ENCODE measurements at regions not wholly inside any gene's neighbourhood (a gene's known extent, or its start where the extent isn't known, plus 50 kb on each side); places are given as distances from the start of the nearest gene placed in this dataset.
"Not testable (repeated sequence)": the region's sequence is repeated elsewhere in the genome, so short reads cannot be mapped to it uniquely, and the experiment has no call there.

DNA sequence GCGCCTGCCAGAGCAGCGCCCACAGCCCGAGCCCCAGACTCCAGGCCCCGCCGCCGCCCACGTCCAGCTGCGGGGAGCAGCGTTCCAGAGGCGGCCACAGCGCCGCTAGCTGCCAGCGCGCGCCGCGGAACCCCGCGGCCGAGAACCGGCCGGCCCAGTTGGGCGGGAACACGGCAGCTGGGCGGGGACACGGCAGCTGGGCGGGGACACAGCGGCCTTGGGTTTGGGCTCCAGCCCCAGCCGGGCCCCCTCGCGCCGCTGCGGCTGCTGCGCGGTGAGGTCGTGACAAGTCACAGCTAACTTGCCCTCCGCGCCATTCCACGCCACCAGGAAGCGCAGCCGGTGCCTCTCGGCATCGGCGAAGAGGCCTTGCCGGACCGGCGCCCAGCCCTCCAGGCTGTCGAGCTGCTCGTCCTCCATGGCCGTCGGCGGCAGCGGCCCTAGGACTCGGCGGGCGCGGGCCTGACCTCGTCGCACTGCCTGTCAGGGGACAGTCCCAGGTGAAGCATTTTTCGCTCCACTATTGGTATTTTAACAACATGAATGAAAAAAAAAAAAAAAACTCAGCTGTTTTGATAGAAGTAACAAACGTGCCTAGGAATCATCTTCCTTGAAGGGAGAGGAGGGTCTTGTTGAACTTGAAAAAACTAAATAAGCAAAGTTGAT, 56.6 kb upstream of the GOLGA8N start:
- H3K9me3 Mint-ChIP-seq; H3K4me1 ChIP-seq (ENCODE audit: control insufficient read depth, insufficient read depth, low read length); H3K36me3 Mint-ChIP-seq; H3K4me1 Mint-ChIP-seq; H3K27ac Mint-ChIP-seq; H3K9me3 ChIP-seq (ENCODE audit: control insufficient read depth, insufficient read depth, low read length); H3K36me3 ChIP-seq (ENCODE audit: control insufficient read depth, insufficient read depth, low read length); intact Hi-C loops (cut with micrococcal nuclease); H3K27me3 ChIP-seq (ENCODE audit: control insufficient read depth, insufficient read depth, low read length); H3K27me3 Mint-ChIP-seq (ENCODE audit: low read depth in 2 of 2): not testable (repeated sequence)
- ATAC-seq (peak; percentile 92 to 97 (median 94)), DNase-seq (peak; percentile 46 to 90)
- Histone ChIP-seq H3K4me3 (ENCODE audit: low read length) (peak overlapping the region; percentile 38), H3K27ac (ENCODE audit: low read length) (peak overlapping the region; percentile 78)
- H3K4me3 Mint-ChIP-seq = peak overlapping the region; percentile 74
- WGBS (ENCODE audit: insufficient coverage) = 1% methylated on average over 11 of the region's 61 CpGs

DNA sequence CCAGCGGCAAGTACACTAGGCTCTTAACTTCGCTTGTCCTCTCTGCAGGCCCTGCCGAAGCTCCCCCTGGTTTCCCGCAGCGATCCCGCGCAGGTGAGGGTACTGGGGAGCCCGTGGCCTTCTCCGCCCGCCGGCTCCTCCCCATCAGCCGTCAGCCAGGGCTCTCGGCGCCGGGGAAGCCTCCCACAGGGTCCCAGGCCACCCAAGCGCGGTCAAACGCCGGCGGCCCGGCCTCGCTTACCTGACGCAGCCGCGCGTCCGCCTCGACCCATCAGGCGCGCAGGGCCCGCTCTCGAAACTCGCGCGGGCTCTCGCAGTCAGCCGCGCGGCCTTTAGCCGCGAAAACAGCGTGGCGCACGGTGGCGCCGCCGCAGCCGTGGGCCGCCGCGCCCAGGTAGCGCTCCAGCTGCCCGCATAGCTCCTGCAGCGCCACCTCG, 57.2 kb upstream of the GOLGA8N start:
- DNase-seq; H3K36me3 ChIP-seq (ENCODE audit: control insufficient read depth, insufficient read depth, low read length); H3K27me3 Mint-ChIP-seq (ENCODE audit: low read depth in 2 of 2); H3K4me3 Mint-ChIP-seq; intact Hi-C loops (cut with micrococcal nuclease); ATAC-seq; H3K4me1 Mint-ChIP-seq; H3K4me3 ChIP-seq (ENCODE audit: low read length); H3K9me3 ChIP-seq (ENCODE audit: control insufficient read depth, insufficient read depth, low read length); H3K9me3 Mint-ChIP-seq; H3K36me3 Mint-ChIP-seq; H3K27me3 ChIP-seq (ENCODE audit: control insufficient read depth, insufficient read depth, low read length); H3K27ac ChIP-seq (ENCODE audit: low read length); H3K27ac Mint-ChIP-seq; H3K4me1 ChIP-seq (ENCODE audit: control insufficient read depth, insufficient read depth, low read length): not testable (repeated sequence)
- WGBS (ENCODE audit: insufficient coverage) = no CpG with 5 or more reads among the region's 55 CpGs

GRCh38 chr15:32535150-32535898, 57.9 kb upstream of the GOLGA8N start:
- H3K4me1 Mint-ChIP-seq; H3K9me3 Mint-ChIP-seq; H3K4me1 ChIP-seq (ENCODE audit: control insufficient read depth, insufficient read depth, low read length); H3K36me3 Mint-ChIP-seq; H3K27me3 ChIP-seq (ENCODE audit: control insufficient read depth, insufficient read depth, low read length); H3K36me3 ChIP-seq (ENCODE audit: control insufficient read depth, insufficient read depth, low read length); H3K4me3 Mint-ChIP-seq; H3K4me3 ChIP-seq (ENCODE audit: low read length); DNase-seq; H3K27ac Mint-ChIP-seq; H3K27me3 Mint-ChIP-seq (ENCODE audit: low read depth in 2 of 2); H3K27ac ChIP-seq (ENCODE audit: low read length); H3K9me3 ChIP-seq (ENCODE audit: control insufficient read depth, insufficient read depth, low read length); intact Hi-C loops (cut with micrococcal nuclease): not testable (repeated sequence)
- peak in 2 of 3 donors; percentile 6 to 24 for ATAC-seq
- WGBS (ENCODE audit: insufficient coverage) = no CpG with 5 or more reads among the region's 10 CpGs

DNA sequence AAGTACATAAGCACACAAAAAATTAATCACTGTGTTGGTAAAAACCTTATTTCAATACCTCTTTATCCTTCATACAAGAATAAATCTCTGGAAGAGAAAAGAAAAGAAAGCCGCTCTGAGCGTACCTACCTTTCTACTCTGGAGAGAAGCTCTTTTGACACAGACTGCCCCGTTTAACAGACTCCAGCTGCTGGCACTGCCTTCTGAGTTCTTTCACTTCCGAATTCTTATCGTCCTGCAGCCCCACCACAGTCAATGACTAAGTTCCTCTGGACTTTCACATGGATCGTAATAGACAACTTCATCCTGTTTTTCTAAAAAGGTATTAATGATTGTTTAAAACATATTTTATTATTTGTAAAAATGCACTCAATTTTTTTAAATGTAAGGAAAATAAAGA, 67.5 kb upstream of the GOLGA8O start:
- H3K27me3 Mint-ChIP-seq (ENCODE audit: low read depth in 2 of 2); H3K27me3 ChIP-seq (ENCODE audit: control insufficient read depth, insufficient read depth, low read length); H3K9me3 ChIP-seq (ENCODE audit: control insufficient read depth, insufficient read depth, low read length); H3K9me3 Mint-ChIP-seq; H3K36me3 Mint-ChIP-seq; H3K27ac Mint-ChIP-seq; H3K27ac ChIP-seq (ENCODE audit: low read length); H3K36me3 ChIP-seq (ENCODE audit: control insufficient read depth, insufficient read depth, low read length); DNase-seq; H3K4me3 Mint-ChIP-seq; H3K4me3 ChIP-seq (ENCODE audit: low read length); H3K4me1 Mint-ChIP-seq; ATAC-seq; intact Hi-C loops (cut with micrococcal nuclease); H3K4me1 ChIP-seq (ENCODE audit: control insufficient read depth, insufficient read depth, low read length): not testable (repeated sequence)
- WGBS (ENCODE audit: insufficient coverage) = no CpG with 5 or more reads among the region's 6 CpGs

- H3K27ac Mint-ChIP-seq; H3K4me3 ChIP-seq (ENCODE audit: low read length); intact Hi-C loops (cut with micrococcal nuclease); H3K4me1 Mint-ChIP-seq; H3K27me3 ChIP-seq (ENCODE audit: control insufficient read depth, insufficient read depth, low read length); H3K36me3 ChIP-seq (ENCODE audit: control insufficient read depth, insufficient read depth, low read length); ATAC-seq; H3K36me3 Mint-ChIP-seq; H3K27me3 Mint-ChIP-seq (ENCODE audit: low read depth in 2 of 2); H3K4me3 Mint-ChIP-seq; H3K9me3 ChIP-seq (ENCODE audit: control insufficient read depth, insufficient read depth, low read length); H3K27ac ChIP-seq (ENCODE audit: low read length); DNase-seq; H3K9me3 Mint-ChIP-seq; H3K4me1 ChIP-seq (ENCODE audit: control insufficient read depth, insufficient read depth, low read length): not testable (repeated sequence)
- 91% methylated on average over 8 of the region's 9 CpGs for WGBS (ENCODE audit: insufficient coverage)
These were observed 67.0 kb upstream of the GOLGA8O start for GRCh38 chr15:32522421-32522820.

DNA sequence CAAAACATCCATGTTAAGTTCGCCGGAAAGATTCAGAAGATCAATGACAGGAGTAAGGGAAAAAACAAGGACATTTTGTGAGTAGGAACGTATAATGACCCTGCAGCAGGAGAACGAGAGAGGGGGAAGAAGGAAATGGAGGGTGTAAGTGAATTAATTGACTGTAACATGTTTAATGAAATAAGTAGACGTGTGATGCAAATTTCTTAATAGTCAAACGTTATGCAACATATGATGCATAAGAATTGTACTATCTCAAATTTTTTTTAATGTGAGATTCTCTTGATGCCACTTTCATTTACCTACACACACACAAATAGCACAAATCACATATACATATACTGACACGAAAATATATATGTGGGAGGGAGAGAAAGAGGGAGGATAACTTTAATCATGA, 63.5 kb upstream of the GOLGA8O start:
- H3K27ac Mint-ChIP-seq; H3K4me3 Mint-ChIP-seq; intact Hi-C loops (cut with micrococcal nuclease); H3K27ac ChIP-seq (ENCODE audit: low read length); H3K27me3 ChIP-seq (ENCODE audit: control insufficient read depth, insufficient read depth, low read length); DNase-seq; H3K9me3 ChIP-seq (ENCODE audit: control insufficient read depth, insufficient read depth, low read length); H3K36me3 Mint-ChIP-seq; H3K4me1 Mint-ChIP-seq; H3K4me3 ChIP-seq (ENCODE audit: low read length); H3K36me3 ChIP-seq (ENCODE audit: control insufficient read depth, insufficient read depth, low read length); ATAC-seq; H3K4me1 ChIP-seq (ENCODE audit: control insufficient read depth, insufficient read depth, low read length); H3K9me3 Mint-ChIP-seq; H3K27me3 Mint-ChIP-seq (ENCODE audit: low read depth in 2 of 2): not testable (repeated sequence)
- 96% methylated on average over 4 of the region's 7 CpGs for WGBS (ENCODE audit: insufficient coverage)

- H3K4me1 ChIP-seq (ENCODE audit: control insufficient read depth, insufficient read depth, low read length); H3K27me3 Mint-ChIP-seq (ENCODE audit: low read depth in 2 of 2); H3K4me1 Mint-ChIP-seq; H3K36me3 Mint-ChIP-seq; H3K36me3 ChIP-seq (ENCODE audit: control insufficient read depth, insufficient read depth, low read length); H3K27me3 ChIP-seq (ENCODE audit: control insufficient read depth, insufficient read depth, low read length); H3K9me3 ChIP-seq (ENCODE audit: control insufficient read depth, insufficient read depth, low read length); ATAC-seq; H3K27ac ChIP-seq (ENCODE audit: low read length); H3K4me3 ChIP-seq (ENCODE audit: low read length); DNase-seq; H3K4me3 Mint-ChIP-seq; H3K9me3 Mint-ChIP-seq; intact Hi-C loops (cut with micrococcal nuclease); H3K27ac Mint-ChIP-seq: not testable (repeated sequence)
- 96% methylated on average over 19 of the region's 20 CpGs for WGBS (ENCODE audit: insufficient coverage)
These were observed 62.6 kb upstream of the GOLGA8O start for GRCh38 chr15:32518013-32518412.

GRCh38 chr15:32516954-32517353, 61.5 kb upstream of the GOLGA8O start:
- H3K27me3 ChIP-seq (ENCODE audit: control insufficient read depth, insufficient read depth, low read length); H3K27ac Mint-ChIP-seq; DNase-seq; H3K4me3 ChIP-seq (ENCODE audit: low read length); H3K27ac ChIP-seq (ENCODE audit: low read length); H3K27me3 Mint-ChIP-seq (ENCODE audit: low read depth in 2 of 2); H3K9me3 Mint-ChIP-seq; H3K4me3 Mint-ChIP-seq; ATAC-seq; H3K4me1 ChIP-seq (ENCODE audit: control insufficient read depth, insufficient read depth, low read length); H3K36me3 Mint-ChIP-seq; H3K4me1 Mint-ChIP-seq; intact Hi-C loops (cut with micrococcal nuclease); H3K9me3 ChIP-seq (ENCODE audit: control insufficient read depth, insufficient read depth, low read length); H3K36me3 ChIP-seq (ENCODE audit: control insufficient read depth, insufficient read depth, low read length): not testable (repeated sequence)
- no CpG with 5 or more reads among the region's 1 CpG for WGBS (ENCODE audit: insufficient coverage)
